GM12875 (cell line): ENCODE measurements at regions not wholly inside any gene's neighbourhood (a gene's known extent, or its start where the extent isn't known, plus 50 kb on each side); places are given as distances from the start of the nearest gene placed in this dataset.

Experiments used
- H3K4me3 ChIP-seq: one replicate; pipeline ENCODE4 v1.5.1; 2011; ENCODE audit warnings: low read depth, low read length, control low read depth
- TF ChIP-seq, protein P1 (sequence below): IDR thresholded peaks from 2 replicates; pipeline ENCODE4 v1.5.1; 2011; ENCODE audit warnings: low read depth, mild to moderate bottlenecking, control low read depth, inconsistent platforms, low read length, moderate library complexity, borderline replicate concordance; ENCODE audit not compliant: insufficient read depth

DNA sequence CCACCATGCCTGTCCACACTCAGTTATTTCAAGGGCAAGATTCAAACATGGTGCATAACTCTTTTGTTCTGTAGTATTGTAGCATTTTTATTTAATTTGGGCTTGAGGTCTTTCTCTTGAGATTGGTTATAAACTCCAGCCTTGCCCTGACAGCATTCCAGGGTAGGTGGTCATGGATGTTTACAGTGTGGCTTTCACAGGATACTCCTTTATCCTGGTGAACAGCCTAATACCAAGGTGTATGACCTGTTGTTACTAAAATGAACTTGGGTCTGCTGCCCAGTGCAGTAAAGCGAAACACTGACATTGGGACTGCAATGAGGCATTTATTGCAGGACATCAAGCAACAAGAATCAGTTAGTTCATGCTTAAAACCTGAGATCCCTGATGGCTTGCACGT is 434.8 kb downstream of the ANKRD50 start:
- H3K4me3 ChIP-seq = no peak overlapping the region
- TF ChIP-seq, protein P1, sequence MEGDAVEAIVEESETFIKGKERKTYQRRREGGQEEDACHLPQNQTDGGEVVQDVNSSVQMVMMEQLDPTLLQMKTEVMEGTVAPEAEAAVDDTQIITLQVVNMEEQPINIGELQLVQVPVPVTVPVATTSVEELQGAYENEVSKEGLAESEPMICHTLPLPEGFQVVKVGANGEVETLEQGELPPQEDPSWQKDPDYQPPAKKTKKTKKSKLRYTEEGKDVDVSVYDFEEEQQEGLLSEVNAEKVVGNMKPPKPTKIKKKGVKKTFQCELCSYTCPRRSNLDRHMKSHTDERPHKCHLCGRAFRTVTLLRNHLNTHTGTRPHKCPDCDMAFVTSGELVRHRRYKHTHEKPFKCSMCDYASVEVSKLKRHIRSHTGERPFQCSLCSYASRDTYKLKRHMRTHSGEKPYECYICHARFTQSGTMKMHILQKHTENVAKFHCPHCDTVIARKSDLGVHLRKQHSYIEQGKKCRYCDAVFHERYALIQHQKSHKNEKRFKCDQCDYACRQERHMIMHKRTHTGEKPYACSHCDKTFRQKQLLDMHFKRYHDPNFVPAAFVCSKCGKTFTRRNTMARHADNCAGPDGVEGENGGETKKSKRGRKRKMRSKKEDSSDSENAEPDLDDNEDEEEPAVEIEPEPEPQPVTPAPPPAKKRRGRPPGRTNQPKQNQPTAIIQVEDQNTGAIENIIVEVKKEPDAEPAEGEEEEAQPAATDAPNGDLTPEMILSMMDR = no peak

DNA sequence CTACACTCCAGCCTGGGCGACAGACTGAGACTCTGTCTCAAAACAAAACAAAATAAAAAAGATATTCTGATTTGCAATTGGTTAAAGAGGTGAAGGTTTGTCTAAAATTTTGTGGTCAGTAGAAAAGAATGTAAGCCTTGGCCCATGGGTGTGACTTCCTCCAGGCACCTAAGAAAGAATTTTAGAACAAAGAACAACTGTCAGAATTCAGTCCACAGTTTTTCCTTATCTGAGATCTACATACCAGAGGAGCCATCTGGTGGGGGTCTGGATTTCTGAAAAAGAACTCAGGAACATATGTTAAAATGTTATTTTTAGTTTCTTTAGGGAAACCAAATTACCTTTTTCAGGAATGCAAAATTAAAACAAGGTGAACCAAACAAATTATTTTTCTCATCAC is 434.1 kb downstream of the ANKRD50 start:
- no peak overlapping the region for H3K4me3 ChIP-seq
- TF ChIP-seq, protein P1 = no peak

DNA sequence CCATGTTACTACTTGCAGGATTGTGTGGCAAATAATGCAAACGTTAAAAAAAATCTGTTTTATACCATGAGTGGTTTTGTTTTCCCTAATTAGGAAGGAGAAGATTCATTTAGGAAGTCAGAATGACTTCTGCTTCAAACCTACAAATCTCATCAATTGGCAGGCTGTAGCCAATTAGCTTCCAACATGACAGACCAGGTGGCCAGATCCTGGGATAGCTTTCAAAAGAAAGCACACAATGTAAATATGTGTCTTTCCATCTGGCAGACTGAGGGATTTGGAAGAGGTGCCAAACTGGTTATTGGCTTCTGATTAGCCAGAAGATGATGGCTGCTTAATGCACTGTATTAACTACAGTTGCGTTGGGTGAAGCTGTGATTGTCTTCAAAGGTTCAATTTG is 432.8 kb downstream of the ANKRD50 start:
- H3K4me3 ChIP-seq = no peak overlapping the region
- TF ChIP-seq, protein P1 = no peak

DNA sequence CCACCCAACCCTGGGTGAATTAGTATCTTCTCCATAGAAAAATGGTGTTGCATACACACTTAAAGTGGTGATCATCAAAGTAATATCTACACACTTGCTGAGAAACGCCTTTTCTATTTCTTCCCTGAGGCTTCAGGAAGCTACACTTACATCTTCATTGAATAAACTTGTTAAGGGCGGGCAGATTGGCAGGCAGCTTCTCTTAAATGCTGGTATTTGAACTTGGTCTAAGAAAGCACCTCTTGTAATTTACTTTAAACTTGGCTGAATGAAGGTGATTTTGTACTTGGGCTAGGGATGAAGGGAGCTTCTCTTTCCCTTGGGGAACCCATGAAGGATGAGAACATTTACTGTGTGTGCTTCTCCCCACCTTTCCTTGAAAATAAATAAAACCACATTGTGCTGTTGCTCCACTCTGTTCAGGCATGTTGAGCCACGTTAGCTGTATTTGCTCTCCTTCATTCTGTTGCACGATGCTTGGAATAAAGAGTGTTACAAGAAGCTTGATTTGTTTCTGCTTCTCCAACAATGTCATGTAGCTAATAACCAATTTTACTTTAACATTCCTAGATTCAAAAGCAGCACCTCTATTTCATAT is 430.1 kb downstream of the ANKRD50 start:
- TF ChIP-seq, protein P1 = no peak
- H3K4me3 ChIP-seq = no peak overlapping the region

DNA sequence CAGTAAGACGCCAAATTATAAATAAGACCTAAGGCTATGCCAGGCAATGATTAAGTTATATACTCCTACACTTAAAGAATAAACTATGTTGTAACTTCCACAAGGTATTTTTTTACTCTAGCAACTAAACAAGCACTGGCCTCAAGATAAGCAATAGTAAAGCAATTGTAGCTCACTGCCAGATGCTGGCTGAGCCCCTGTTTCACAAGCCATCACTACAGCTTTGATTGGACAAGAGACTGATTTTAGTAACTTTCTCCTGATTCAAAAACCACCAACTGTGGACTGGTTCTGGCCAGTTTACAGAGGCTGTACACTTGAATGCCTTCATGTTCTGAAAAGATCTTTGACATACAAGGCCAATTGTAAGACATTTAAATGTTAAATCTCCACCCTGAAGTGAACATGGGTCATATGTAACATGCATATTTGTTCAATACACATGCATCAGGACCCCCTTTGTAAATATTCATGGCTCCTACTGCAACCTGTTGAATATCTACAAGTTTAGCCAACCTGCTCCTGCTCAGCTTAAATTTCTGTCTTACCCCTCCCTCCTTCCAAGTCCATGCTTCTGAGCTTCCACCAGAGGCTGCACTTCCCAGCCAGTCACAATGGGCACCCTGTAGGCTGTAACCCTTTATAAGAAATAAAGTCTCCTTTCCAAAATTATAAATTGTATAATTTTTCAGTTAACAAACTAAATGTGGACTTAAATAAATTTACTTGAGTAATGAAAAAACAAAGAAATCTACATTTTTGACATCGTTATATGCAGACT is 423.6 kb downstream of the ANKRD50 start:
- TF ChIP-seq, protein P1 = no peak
- no peak overlapping the region for H3K4me3 ChIP-seq

DNA sequence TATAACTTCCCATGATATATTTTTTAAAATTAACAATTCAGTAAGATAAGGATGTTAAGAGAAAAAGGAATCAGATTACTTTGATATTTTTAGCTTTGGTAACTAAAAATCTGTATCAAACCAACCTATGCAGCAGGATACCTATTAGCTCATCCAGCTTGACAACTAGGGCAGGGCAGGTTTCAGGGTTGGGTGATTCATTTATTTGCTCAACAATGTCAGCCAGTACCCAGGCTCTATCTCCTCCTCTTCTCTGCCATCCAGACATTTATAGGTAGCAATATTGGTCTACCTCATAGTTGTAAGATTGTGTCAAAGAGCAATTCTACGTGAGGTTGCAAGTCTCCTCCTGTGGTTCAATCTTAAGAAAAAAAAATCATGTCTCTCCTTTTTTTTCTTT is 421.9 kb downstream of the ANKRD50 start:
- TF ChIP-seq, protein P1 = no peak
- no peak overlapping the region for H3K4me3 ChIP-seq

DNA sequence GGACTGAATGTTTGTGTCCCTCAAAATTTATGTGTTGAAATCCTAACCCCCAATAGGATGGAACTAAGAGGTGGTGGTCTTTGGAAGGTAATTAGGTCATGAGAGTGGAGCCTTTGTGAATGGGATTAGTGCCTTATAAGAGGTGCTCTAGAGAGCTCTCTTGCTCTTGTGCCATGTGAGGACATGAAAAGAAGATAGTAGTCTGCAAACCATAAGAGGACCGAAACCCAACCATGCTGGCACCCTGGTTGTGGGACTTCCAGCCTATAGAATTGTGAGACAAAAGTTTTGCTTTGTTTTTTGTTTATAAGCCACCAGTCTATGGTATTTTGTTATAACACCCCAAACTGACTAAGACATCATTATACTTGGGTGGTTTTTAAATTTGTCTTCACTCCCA is 417.1 kb downstream of the ANKRD50 start:
- TF ChIP-seq, protein P1 = no peak
- no peak overlapping the region for H3K4me3 ChIP-seq
